H9 (cell line): ENCODE measurements at regions not wholly inside any gene's neighbourhood (a gene's known extent, or its start where the extent isn't known, plus 50 kb on each side); places are given as distances from the start of the nearest gene placed in this dataset.

Source experiments
- DNase-seq: peaks from one replicate; pipeline ENCODE4 v3.0.0-alpha.2; 2017
- H2AFZ ChIP-seq: one replicate; pipeline ENCODE4 v1.6.1; 2013; ENCODE audit warnings: mild to moderate bottlenecking, low read length, control low read depth, moderate library complexity
- H2AK5ac ChIP-seq: 2 replicates; pipeline ENCODE4 v1.6.1; 2013; ENCODE audit warnings: low read length, control low read depth, mixed read lengths; ENCODE audit not compliant: insufficient read length
- H2BK120ac ChIP-seq: one replicate; pipeline ENCODE4 v1.6.1; 2013; ENCODE audit warnings: low read depth, mild to moderate bottlenecking, low read length, control low read depth, inconsistent platforms; ENCODE audit not compliant: poor library complexity, severe bottlenecking
- H2BK12ac ChIP-seq: 2 replicates; pipeline ENCODE4 v1.6.1; 2013; ENCODE audit warnings: low read length, control low read depth, mixed read lengths, low read depth; ENCODE audit not compliant: insufficient read length
- H2BK15ac ChIP-seq: 2 replicates; pipeline ENCODE4 v1.6.1; 2013; ENCODE audit warnings: low read depth, low read length, control low read depth
- H2BK20ac ChIP-seq: one replicate; pipeline ENCODE4 v1.6.1; 2013; ENCODE audit warnings: low read depth, mild to moderate bottlenecking, low read length, control low read depth, inconsistent platforms; ENCODE audit not compliant: poor library complexity, severe bottlenecking
- H2BK5ac ChIP-seq: 2 replicates; pipeline ENCODE4 v1.6.1; 2013; ENCODE audit warnings: low read length, control low read depth, mixed read lengths; ENCODE audit not compliant: insufficient read length
- H3K14ac ChIP-seq: 2 replicates; pipeline ENCODE4 v1.6.1; 2013; ENCODE audit warnings: low read length, control low read depth; ENCODE audit not compliant: insufficient read depth
- H3K18ac ChIP-seq: 2 replicates; pipeline ENCODE4 v1.6.1; 2013; ENCODE audit warnings: low read depth, mild to moderate bottlenecking, mixed read lengths, low read length, control low read depth; ENCODE audit not compliant: insufficient read length
- H3K23ac ChIP-seq: 2 replicates; pipeline ENCODE4 v1.6.1; 2013; ENCODE audit warnings: low read length, control low read depth, mixed read lengths, low read depth; ENCODE audit not compliant: insufficient read length
- H3K23me2 ChIP-seq: 2 replicates; pipeline ENCODE4 v1.6.1; 2013; ENCODE audit warnings: low read depth, mild to moderate bottlenecking, mixed read lengths, low read length, control low read depth; ENCODE audit not compliant: insufficient read length, poor library complexity, severe bottlenecking
- H3K27ac ChIP-seq: 2 replicates; pipeline ENCODE4 v1.5.1; 2013; ENCODE audit warnings: low read length, control low read depth, mixed read lengths, low read depth; ENCODE audit not compliant: insufficient read length
- H3K27me3 ChIP-seq: 2 replicates; pipeline ENCODE4 v1.6.1; 2013; ENCODE audit warnings: low read length, control low read depth, inconsistent platforms; ENCODE audit not compliant: insufficient read depth
- H3K4ac ChIP-seq: 2 replicates; pipeline ENCODE4 v1.6.1; 2013; ENCODE audit warnings: low read depth, mild to moderate bottlenecking, control low read depth, inconsistent platforms, low read length, moderate library complexity
- H3K4me1 ChIP-seq: 2 replicates; pipeline ENCODE4 v1.6.1; 2013; ENCODE audit warnings: low read length, control low read depth, inconsistent platforms; ENCODE audit not compliant: insufficient read depth
- H3K4me2 ChIP-seq: 2 replicates; pipeline ENCODE4 v1.6.1; 2013; ENCODE audit warnings: low read length, control low read depth, mixed read lengths; ENCODE audit not compliant: insufficient read length, insufficient read depth
- H3K56ac ChIP-seq: 2 replicates; pipeline ENCODE4 v1.6.1; 2013; ENCODE audit warnings: low read depth, mild to moderate bottlenecking, mixed read lengths, low read length, control low read depth; ENCODE audit not compliant: insufficient read length
- H3K79me1 ChIP-seq: 2 replicates; pipeline ENCODE4 v1.6.1; 2013; ENCODE audit warnings: low read depth, mild to moderate bottlenecking, moderate library complexity, low read length, control low read depth, inconsistent platforms; ENCODE audit not compliant: insufficient read depth, poor library complexity, severe bottlenecking
- H3K79me2 ChIP-seq: 2 replicates; pipeline ENCODE4 v1.6.1; 2013; ENCODE audit warnings: low read length, control low read depth, inconsistent platforms; ENCODE audit not compliant: insufficient read depth
- H3K9ac ChIP-seq: 2 replicates; pipeline ENCODE4 v1.6.1; 2013; ENCODE audit warnings: low read length, control low read depth, mixed read lengths; ENCODE audit not compliant: insufficient read length; ENCODE audit errors: extremely low read depth
- H3K9me3 ChIP-seq: one replicate; pipeline ENCODE4 v1.6.1; 2013; ENCODE audit warnings: low read depth, low read length, inconsistent platforms; ENCODE audit not compliant: control insufficient read depth
- H3T11ph ChIP-seq: one replicate; pipeline ENCODE4 v1.6.1; 2013; ENCODE audit warnings: mild to moderate bottlenecking, low read length, control low read depth, inconsistent platforms
- H4K20me1 ChIP-seq: one replicate; pipeline ENCODE4 v1.6.1; 2013; ENCODE audit not compliant: control insufficient read depth, insufficient read length, insufficient read depth
- H4K5ac ChIP-seq: 2 replicates; pipeline ENCODE4 v1.6.1; 2013; ENCODE audit warnings: low read depth, mild to moderate bottlenecking, mixed read lengths, low read length, control low read depth; ENCODE audit not compliant: insufficient read length
- H4K8ac ChIP-seq: replicated peaks from 2 replicates; pipeline ENCODE4 v1.6.1; 2013; ENCODE audit warnings: low read length, control low read depth, mixed read lengths, low read depth; ENCODE audit not compliant: insufficient read length
- H4K91ac ChIP-seq: 2 replicates; pipeline ENCODE4 v1.6.1; 2013; ENCODE audit warnings: low read depth, mild to moderate bottlenecking, moderate library complexity, mixed read lengths, low read length, control low read depth; ENCODE audit not compliant: insufficient read length
- H3K27ac Mint-ChIP-seq, 3 experiments: 2 replicates in 2 of 3; 3 replicates in 1 of 3; pipeline ENCODE4 v1.8.0; 2020 to 2021; ENCODE audit warnings: mixed read lengths in 3 of 3, mild to moderate bottlenecking in 1 of 3, moderate library complexity in 1 of 3
- H3K27me3 Mint-ChIP-seq: 2 replicates; pipeline ENCODE4 v1.8.0; 2021; ENCODE audit warnings: low read depth, mild to moderate bottlenecking, moderate library complexity, mixed read lengths
- H3K36me3 Mint-ChIP-seq, 3 experiments: 2 replicates in 2 of 3; 3 replicates in 1 of 3; pipeline ENCODE4 v1.8.0; 2020 to 2021; ENCODE audit warnings: low read depth in 3 of 3, mixed read lengths in 3 of 3; ENCODE audit not compliant: insufficient read depth in 1 of 3
- H3K4me1 Mint-ChIP-seq, 2 experiments: 2 replicates each; pipeline ENCODE4 v1.8.0; 2020; ENCODE audit warnings: mixed read lengths in 2 of 2
- H3K4me3 Mint-ChIP-seq, 2 experiments: 2 replicates in 1 of 2; 3 replicates in 1 of 2; pipeline ENCODE4 v1.8.0; 2020 to 2021; ENCODE audit warnings: mild to moderate bottlenecking in 2 of 2, mixed read lengths in 2 of 2, moderate library complexity in 1 of 2
- H3K9me3 Mint-ChIP-seq, 2 experiments: 2 replicates in 1 of 2; 3 replicates in 1 of 2; pipeline ENCODE4 v1.8.0; 2020; ENCODE audit warnings: mild to moderate bottlenecking in 2 of 2, mixed read lengths in 2 of 2, moderate library complexity in 1 of 2
- CTCF ChIP-seq: fragments of 200-600 bp; sonication (generic); conservative IDR thresholded peaks from 3 replicates; pipeline ENCODE4 v1.8.0; 2021; ENCODE audit warnings: antibody characterized with exemption, mild to moderate bottlenecking
- WGBS: extraction: QIAGEN DNeasy Blood & Tissue Kit; methylation state at CpG from one replicate; pipeline ENCODE4 v1.1.7; 2013; ENCODE audit warnings: missing lambda C conversion rate, low lambda C conversion rate, mixed read lengths; ENCODE audit not compliant: insufficient read length; ENCODE audit errors: extremely low coverage; 5-methylcytosine and 5-hydroxymethylcytosine counted together

- Mint-ChIP-seq H3K9me3 (no peaks in the 10 kb centered on the region), H3K27me3 (peaks cover 9% of the 10 kb centered on the region), H3K4me3 (no peak overlapping the region), H3K4me1 (peaks cover 4 to 6% of the 10 kb centered on the region in 2 experiments), H3K36me3 (no peaks in the 10 kb centered on the region; a peak in 1 of 7 replicates), H3K27ac (no peak overlapping the region)
- no peak overlapping the region for H3K4ac ChIP-seq
- WGBS, result no CpG with 5 or more reads among the region's 5 CpGs
- TF ChIP-seq CTCF, result no peak
- no peak overlapping the region for H3K18ac ChIP-seq
- no peak for DNase-seq
- no peak overlapping the region for H2BK5ac ChIP-seq
- H2BK20ac ChIP-seq, result no peak overlapping the region
- H2BK120ac ChIP-seq, result no peak overlapping the region
- H4K8ac ChIP-seq, result no peak overlapping the region
- no peaks in the 10 kb centered on the region for H3K27me3 ChIP-seq
- H2BK12ac ChIP-seq, result no peak overlapping the region
- no peak overlapping the region for H4K5ac ChIP-seq
- no peak overlapping the region for H2AK5ac ChIP-seq
- H3K23ac ChIP-seq, result no peak overlapping the region
- no peak overlapping the region for H3K56ac ChIP-seq
- H3T11ph ChIP-seq, result no peak overlapping the region
- H4K20me1 ChIP-seq, result no peaks in the 10 kb centered on the region
- no peak overlapping the region for H3K27ac ChIP-seq
- H4K91ac ChIP-seq, result no peak overlapping the region
- H3K79me2 ChIP-seq, result no peaks in the 10 kb centered on the region
- H3K14ac ChIP-seq, result no peak overlapping the region; the same call in 1 of the 2 replicates
- H3K79me1 ChIP-seq, result no peaks in the 10 kb centered on the region
- no peaks in the 10 kb centered on the region for H3K4me1 ChIP-seq
- no peak overlapping the region for H3K4me2 ChIP-seq
- H3K9ac ChIP-seq, result no peak overlapping the region
- H2AFZ ChIP-seq, result no peak overlapping the region
- no peak overlapping the region for H2BK15ac ChIP-seq
- H3K23me2 ChIP-seq, result no peaks in the 10 kb centered on the region
- no peaks in the 10 kb centered on the region for H3K9me3 ChIP-seq
These were observed 74.0 kb upstream of the LINGO1 start for GRCh38 chr15:77706482-77707244.
